ENCODE measurements at regions not wholly inside any gene's neighbourhood (a gene's known extent, or its start where the extent isn't known, plus 50 kb on each side); places are given as distances from the start of the nearest gene placed in this dataset.

DNA sequence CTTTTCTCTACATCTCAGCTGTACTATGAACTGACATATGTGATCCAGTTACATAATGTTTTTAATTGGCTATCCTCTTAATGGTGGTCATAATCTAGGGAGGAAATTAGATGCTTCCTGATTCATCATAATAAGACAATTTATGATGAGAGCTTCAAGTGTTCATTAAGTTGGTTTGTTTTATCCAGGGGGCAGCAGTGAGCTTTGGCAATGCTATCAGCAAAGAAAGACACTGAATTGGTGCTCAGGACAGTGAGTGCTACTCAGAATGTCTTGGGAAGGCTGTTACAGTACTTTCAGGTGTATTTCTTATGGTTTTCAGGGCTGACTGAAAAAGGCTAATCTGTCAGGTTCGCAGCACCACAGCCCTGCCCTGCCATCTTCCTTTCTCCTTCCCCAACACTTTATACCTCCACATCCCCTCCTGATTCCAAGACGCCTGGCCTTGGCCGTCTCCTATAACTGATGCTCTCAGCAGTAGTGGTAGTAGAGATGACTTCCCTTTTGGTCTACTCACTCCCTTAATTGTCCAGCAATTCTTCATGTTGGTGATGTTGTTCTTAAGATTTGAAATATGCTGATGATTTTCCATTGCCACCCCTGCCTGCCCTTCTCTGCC is 67.0 kb upstream of the TNFAIP3 start:
- TF ChIP-seq, protein P1, sequence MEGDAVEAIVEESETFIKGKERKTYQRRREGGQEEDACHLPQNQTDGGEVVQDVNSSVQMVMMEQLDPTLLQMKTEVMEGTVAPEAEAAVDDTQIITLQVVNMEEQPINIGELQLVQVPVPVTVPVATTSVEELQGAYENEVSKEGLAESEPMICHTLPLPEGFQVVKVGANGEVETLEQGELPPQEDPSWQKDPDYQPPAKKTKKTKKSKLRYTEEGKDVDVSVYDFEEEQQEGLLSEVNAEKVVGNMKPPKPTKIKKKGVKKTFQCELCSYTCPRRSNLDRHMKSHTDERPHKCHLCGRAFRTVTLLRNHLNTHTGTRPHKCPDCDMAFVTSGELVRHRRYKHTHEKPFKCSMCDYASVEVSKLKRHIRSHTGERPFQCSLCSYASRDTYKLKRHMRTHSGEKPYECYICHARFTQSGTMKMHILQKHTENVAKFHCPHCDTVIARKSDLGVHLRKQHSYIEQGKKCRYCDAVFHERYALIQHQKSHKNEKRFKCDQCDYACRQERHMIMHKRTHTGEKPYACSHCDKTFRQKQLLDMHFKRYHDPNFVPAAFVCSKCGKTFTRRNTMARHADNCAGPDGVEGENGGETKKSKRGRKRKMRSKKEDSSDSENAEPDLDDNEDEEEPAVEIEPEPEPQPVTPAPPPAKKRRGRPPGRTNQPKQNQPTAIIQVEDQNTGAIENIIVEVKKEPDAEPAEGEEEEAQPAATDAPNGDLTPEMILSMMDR (IDR thresholded peaks at IDR 0.05), result peak; percentile 37 to 62 (median 50)
- TF ChIP-seq POLR2A (IDR thresholded peaks at IDR 0.05), result no peak
- TF ChIP-seq EP300 (IDR thresholded peaks at IDR 0.05), result no peak

Measured in gastroesophageal sphincter (tissue), 3 donors.